ENCODE measurements at regions not wholly inside any gene's neighbourhood (a gene's known extent, or its start where the extent isn't known, plus 50 kb on each side); places are given as distances from the start of the nearest gene placed in this dataset.

DNA sequence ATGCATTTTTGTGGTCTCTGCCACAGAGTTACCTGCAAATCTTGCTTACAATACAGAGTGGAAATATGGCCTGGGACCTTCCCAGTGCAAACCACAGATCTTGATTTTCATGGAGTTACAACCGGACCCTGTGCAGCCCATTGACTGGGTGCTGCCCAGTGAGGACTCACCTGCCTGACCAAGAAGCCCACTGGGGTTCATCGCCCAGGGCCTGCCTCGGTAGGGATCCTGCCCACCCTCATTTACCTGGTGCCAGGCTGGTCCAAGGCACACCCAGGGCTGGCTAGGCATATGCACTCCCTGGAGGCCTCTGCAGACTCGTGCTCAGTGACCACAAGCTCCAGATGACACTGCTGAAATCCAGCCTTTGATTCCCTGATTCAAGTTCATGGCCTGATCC is 572.7 kb downstream of the NPHP4 start:
- Mint-ChIP-seq H3K36me3 (no peaks in the 10 kb centered on the region), H3K9me3 (no peaks in the 10 kb centered on the region), H3K27ac (no peak overlapping the region), H3K4me1 (ENCODE audit: low read depth) (peaks cover 23% of the 10 kb centered on the region), H3K27me3 (no peaks in the 10 kb centered on the region), H3K4me3 (no peak overlapping the region)
- CTCF ChIA-PET = no interaction called here
- intact Hi-C loops (cut with micrococcal nuclease) = no loop called here
- no peak for DNase-seq
- POLR2A ChIA-PET = no interaction called here

DNA sequence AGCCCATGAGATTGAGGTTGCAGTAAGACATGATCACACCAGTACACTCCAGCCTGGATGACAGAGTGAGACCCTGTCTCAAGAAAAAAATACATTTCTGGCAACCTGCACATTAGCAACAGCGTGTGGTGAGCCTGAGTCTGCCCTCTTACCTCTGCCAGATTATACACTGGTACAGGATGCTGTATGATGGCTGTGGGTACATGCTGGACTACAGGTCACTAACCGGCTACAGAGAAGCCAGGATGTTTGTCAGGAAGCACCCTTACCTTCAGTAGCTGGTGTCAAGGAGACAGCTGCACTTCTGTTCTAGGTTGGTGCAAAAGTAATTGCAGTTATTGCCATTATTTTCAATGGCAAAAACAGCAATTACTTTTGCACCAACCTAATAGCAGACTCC is 575.7 kb downstream of the NPHP4 start:
- H3K9me3 Mint-ChIP-seq = no peaks in the 10 kb centered on the region
- POLR2A ChIA-PET = no interaction called here

DNA sequence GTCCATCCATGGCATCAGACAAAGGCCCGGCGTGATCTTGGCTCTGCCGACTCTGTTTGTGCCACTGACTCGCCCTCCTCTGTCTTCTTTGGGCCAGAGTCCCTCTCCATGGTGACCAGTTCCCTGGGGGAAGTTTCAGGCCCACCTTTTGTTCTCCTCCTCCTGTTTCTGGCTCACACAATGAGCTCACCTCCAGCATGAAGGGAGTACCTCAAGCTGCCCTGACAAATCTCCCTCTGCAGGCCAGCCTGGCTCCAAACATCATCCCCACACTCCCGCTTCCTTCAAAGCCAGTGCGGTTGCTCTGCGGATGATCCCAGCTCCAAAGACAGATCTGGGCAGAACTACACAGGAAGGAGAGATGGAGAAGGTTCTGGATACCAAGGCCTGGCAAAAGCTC is 576.6 kb downstream of the NPHP4 start:
- Mint-ChIP-seq H3K27ac (no peak overlapping the region), H3K4me3 (no peak overlapping the region), H3K36me3 (no peaks in the 10 kb centered on the region), H3K27me3 (no peaks in the 10 kb centered on the region), H3K9me3 (no peaks in the 10 kb centered on the region), H3K4me1 (ENCODE audit: low read depth) (peaks cover 10% of the 10 kb centered on the region)
- intact Hi-C loops (cut with micrococcal nuclease) = no loop called here
- POLR2A ChIA-PET = no interaction called here
- CTCF ChIA-PET = interaction anchor here (0.6 kb wide), 1 partner anchor 764 kb away, joined by 3 read pairs; no protein-coding TSS in a partner anchor
- no peak for DNase-seq

More for the DNA sequence above, 575.7 kb downstream of the NPHP4 start:
- Mint-ChIP-seq H3K4me1 (ENCODE audit: low read depth) (peaks cover 5% of the 10 kb centered on the region), H3K4me3 (no peak overlapping the region), H3K27ac (no peak overlapping the region), H3K36me3 (no peaks in the 10 kb centered on the region), H3K27me3 (no peaks in the 10 kb centered on the region)
- no peak for DNase-seq
- intact Hi-C loops (cut with micrococcal nuclease) = no loop called here
- CTCF ChIA-PET = no interaction called here

DNA sequence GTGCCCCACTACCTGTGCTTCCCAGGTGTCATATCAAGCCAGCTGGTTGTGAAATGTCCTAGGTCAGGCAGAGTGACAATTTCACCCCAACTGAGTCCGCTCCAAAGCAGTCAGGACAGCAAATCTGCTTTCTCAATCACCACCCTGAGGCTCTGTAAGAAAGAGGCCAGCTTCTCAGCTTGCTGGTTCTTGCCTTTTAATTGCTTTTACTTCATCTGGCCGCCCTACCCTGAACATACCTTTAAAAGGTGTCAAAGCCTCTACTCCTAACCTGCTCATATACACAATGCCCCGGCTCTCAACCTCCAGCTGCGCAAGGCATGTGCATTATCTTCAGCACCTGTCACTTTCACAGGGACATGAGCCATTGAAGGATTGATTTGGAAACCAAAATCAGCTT is 581.6 kb downstream of the NPHP4 start:
- Mint-ChIP-seq H3K4me3 (no peak overlapping the region), H3K9me3 (peaks cover 13% of the 10 kb centered on the region), H3K27me3 (no peaks in the 10 kb centered on the region), H3K27ac (no peak overlapping the region), H3K36me3 (peaks cover 3% of the 10 kb centered on the region), H3K4me1 (ENCODE audit: low read depth) (peaks cover 6% of the 10 kb centered on the region)
- intact Hi-C loops (cut with micrococcal nuclease) = no loop called here
- ChIA-PET POLR2A (no interaction called here), CTCF (no interaction called here)
- no peak for DNase-seq

DNA sequence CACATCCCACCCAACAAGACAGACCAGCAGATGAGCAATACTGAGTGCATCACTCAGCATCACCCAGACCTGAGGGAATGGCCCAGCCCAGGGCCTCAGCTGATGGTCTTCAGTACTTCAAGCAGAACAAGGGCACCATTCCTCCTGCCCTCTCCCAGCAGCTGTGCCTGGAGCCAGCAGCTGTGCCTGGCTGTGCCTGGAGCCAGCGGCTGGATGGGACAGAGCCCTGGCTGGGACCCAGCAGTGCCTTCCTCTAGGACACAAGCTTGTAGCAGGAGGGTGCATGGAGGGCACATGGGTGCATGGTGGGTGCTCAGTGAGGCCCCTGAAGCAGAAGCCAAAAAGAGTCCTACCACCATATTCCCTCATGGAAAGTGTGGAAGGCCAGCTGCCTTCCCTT is 583.8 kb downstream of the NPHP4 start:
- peaks cover 3% of the 10 kb centered on the region for H3K36me3 Mint-ChIP-seq
- peaks cover 13% of the 10 kb centered on the region for H3K9me3 Mint-ChIP-seq
- CTCF ChIA-PET = no interaction called here
- POLR2A ChIA-PET = no interaction called here
- H3K4me3 Mint-ChIP-seq = no peak overlapping the region
- peaks cover 6% of the 10 kb centered on the region for H3K4me1 Mint-ChIP-seq (ENCODE audit: low read depth)
- no peaks in the 10 kb centered on the region for H3K27me3 Mint-ChIP-seq
- no peak overlapping the region for H3K27ac Mint-ChIP-seq
- intact Hi-C loops (cut with micrococcal nuclease) = no loop called here
- DNase-seq = no peak

DNA sequence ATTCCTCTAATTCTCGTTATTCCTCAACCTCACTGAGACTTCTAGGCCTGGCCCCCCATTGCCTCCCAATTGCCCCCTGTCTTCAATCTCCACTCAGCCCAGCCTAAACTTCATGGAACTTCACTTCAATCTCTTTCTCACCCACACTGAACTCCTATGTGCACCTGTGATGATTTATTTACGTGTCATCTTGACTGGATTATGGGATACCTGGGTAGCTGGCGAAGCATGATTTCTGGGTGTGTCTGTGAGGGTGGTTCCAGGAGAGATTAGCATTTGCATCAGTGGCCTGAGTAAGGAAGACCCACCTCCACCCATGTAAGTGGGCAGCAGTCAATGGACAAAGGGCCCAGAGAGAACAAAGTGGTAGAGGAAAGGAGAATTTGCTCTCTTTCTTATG is 587.0 kb downstream of the NPHP4 start:
- Mint-ChIP-seq H3K27me3 (no peaks in the 10 kb centered on the region), H3K4me1 (ENCODE audit: low read depth) (no peaks in the 10 kb centered on the region), H3K4me3 (no peak overlapping the region), H3K9me3 (peaks cover 13% of the 10 kb centered on the region), H3K36me3 (peaks cover 3% of the 10 kb centered on the region), H3K27ac (no peak overlapping the region)
- no peak for DNase-seq
- intact Hi-C loops (cut with micrococcal nuclease) = no loop called here
- ChIA-PET POLR2A (no interaction called here), CTCF (no interaction called here)

DNA sequence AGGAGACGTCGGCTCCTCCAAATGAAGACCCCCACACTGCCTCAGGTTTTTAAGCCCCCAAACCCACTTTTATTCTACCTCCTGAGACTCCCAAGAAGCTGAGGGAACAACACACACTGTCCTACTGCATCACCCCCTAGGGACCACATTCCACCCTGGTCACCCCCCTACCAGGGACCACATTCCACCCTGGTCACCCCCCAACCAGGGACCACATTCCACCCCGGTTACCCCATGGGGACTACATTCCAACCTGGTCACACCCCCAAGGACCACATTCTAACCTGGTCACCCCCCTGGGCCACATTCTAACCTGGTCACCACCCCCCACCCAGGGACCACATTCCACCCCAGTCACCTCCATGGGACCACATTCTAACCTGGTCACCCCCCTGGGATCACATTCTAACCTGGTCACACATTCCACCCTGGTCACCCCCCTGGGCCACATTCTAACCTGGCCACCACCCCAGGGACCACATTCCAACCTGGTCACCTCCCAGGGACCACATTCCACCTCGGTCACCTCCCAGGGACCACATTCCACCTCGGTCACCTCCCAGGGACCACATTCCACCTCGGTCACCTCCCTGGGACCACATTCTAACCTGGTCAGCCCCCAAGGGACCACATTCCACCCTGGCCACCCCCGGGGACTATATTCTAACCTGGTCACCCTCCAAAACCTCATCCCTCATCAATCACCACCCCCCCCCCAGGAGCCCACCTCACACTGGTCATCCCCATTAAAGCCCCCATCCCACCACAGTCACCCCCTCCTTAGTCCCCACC is 587.6 kb downstream of the NPHP4 start:
- DNase-seq = no peak
- Mint-ChIP-seq H3K27me3 (no peaks in the 10 kb centered on the region), H3K27ac (no peak overlapping the region), H3K36me3 (peaks cover 1% of the 10 kb centered on the region), H3K4me1 (ENCODE audit: low read depth) (peaks cover 5% of the 10 kb centered on the region), H3K4me3 (no peak overlapping the region), H3K9me3 (peaks cover 11% of the 10 kb centered on the region)
- ChIA-PET POLR2A (no interaction called here), CTCF (no interaction called here)
- intact Hi-C loops (cut with micrococcal nuclease) = no loop called here

DNA sequence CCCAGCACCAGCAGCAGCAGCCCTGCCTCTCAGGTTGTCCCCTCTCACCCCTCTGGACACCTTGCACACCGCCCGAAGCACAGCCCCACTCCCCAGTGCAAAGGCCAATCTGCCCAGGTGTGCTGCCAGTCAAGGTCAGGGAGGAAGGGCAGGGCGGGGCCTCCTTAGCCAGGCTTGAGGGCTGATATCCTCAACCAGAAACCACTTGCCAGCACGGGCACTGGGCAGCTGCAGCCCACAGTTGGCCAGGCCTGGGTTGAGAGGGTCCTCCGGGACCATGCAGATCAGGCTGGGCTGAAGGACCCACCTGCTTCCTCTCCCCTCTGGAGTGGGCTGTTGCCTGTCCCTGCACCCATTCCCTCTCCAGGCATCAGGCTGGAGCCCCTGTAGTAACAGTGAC is 588.3 kb downstream of the NPHP4 start:
- POLR2A ChIA-PET = no interaction called here
- H3K4me1 Mint-ChIP-seq (ENCODE audit: low read depth) = peaks cover 8% of the 10 kb centered on the region
- no peaks in the 10 kb centered on the region for H3K27me3 Mint-ChIP-seq
- H3K4me3 Mint-ChIP-seq = no peak overlapping the region
- CTCF ChIA-PET = no interaction called here
- intact Hi-C loops (cut with micrococcal nuclease) = no loop called here
- peaks cover 1% of the 10 kb centered on the region for H3K36me3 Mint-ChIP-seq
- H3K9me3 Mint-ChIP-seq = peaks cover 7% of the 10 kb centered on the region
- H3K27ac Mint-ChIP-seq = no peak overlapping the region
- no peak for DNase-seq

DNA sequence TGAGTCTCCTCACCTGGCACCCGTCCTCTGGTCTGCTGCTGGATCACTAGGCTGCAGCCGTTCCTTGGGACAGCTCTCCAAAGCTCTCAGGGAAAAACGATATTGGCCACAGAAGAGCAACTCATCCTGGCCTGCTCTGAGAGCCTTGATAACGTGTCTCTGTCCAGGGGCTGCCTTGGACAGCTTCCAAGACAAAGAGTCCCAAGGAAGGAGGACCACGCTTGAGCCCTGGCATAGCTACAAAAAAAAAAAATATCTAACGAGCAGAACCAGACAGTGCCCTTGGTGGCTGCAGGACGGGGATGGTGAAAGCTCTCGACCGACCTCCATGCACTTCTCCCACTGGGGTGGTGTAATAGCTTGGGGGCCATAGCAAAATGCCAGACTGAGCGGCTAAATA is 589.6 kb downstream of the NPHP4 start:
- CTCF ChIA-PET = no interaction called here
- H3K4me1 Mint-ChIP-seq (ENCODE audit: low read depth) = peaks cover 8% of the 10 kb centered on the region
- no peak overlapping the region for H3K27ac Mint-ChIP-seq
- POLR2A ChIA-PET = no interaction called here
- DNase-seq = no peak
- intact Hi-C loops (cut with micrococcal nuclease) = no loop called here
- no peaks in the 10 kb centered on the region for H3K9me3 Mint-ChIP-seq
- no peaks in the 10 kb centered on the region for H3K36me3 Mint-ChIP-seq
- H3K4me3 Mint-ChIP-seq = no peak overlapping the region
- H3K27me3 Mint-ChIP-seq = no peaks in the 10 kb centered on the region

DNA sequence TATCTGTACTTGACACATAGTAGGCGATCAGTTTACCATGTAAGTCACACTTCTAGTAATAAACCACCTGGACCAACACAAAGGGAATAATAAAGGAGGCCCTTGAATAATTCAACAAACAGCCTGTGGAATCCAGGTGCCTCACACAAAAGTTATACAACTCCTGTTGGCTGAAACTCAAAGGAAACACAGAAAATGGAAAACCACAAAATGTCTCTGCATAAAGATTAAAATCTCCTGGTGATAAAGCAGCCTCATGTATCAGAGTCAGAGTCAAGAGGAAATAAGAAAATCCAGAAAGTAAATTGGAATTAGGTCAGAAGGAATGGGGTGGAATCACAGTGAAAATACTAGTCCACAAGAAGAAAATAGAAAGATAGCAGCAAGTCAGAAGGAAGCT is 592.5 kb downstream of the NPHP4 start:
- POLR2A ChIA-PET = no interaction called here
- no peaks in the 10 kb centered on the region for H3K36me3 Mint-ChIP-seq
- no peaks in the 10 kb centered on the region for H3K27me3 Mint-ChIP-seq
- H3K4me3 Mint-ChIP-seq = no peak overlapping the region
- CTCF ChIA-PET = no interaction called here
- intact Hi-C loops (cut with micrococcal nuclease) = no loop called here
- no peaks in the 10 kb centered on the region for H3K9me3 Mint-ChIP-seq
- no peak overlapping the region for H3K27ac Mint-ChIP-seq
- peaks cover 8% of the 10 kb centered on the region for H3K4me1 Mint-ChIP-seq (ENCODE audit: low read depth)
- no peak for DNase-seq

DNA sequence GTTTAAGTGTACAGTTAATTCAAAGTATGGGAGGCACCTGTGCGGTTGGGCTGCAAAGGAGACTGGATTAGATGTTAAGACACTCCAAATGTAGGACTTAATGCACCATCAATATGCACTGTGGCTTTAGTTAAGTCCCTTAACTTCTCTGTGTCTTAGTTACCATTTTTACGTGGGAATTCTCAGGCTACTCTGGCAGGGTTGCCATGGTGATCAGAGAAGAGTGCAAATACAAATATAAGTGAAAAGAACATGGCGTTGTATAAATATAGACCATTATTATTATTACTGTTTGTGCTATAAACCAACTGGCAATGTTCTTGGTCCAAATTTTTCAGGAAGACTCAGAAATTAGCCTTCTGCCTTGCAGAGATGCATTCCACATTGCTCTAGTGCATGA is 595.6 kb downstream of the NPHP4 start:
- CTCF ChIA-PET = no interaction called here
- intact Hi-C loops (cut with micrococcal nuclease) = no loop called here

DNA sequence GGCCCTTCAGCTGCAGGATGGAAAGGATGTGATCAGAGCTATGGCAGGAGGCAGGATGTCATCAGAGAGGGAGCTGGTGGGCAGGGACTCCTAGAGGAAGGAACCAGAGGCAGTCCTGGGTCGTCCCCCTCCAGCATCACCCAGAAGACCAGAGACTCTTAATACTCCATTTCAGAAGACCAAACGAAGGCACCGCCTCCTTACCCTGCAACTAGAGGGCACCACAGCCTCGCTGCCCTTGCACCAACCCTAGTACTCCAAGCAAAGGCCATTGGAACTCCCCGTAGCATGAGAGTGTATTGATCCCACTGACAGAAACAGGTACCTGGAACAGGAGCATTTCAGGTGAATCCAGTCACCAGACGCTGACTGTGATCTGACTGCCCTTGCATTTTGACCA is 598.1 kb downstream of the NPHP4 start:
- Mint-ChIP-seq H3K9me3 (no peaks in the 10 kb centered on the region), H3K27me3 (no peaks in the 10 kb centered on the region), H3K4me3 (no peak overlapping the region), H3K4me1 (ENCODE audit: low read depth) (peaks cover 29% of the 10 kb centered on the region), H3K27ac (no peak overlapping the region), H3K36me3 (no peaks in the 10 kb centered on the region)
- no peak for DNase-seq
- ChIA-PET POLR2A (no interaction called here), CTCF (no interaction called here)
- intact Hi-C loops (cut with micrococcal nuclease) = no loop called here

More for the DNA sequence above, 595.6 kb downstream of the NPHP4 start:
- Mint-ChIP-seq H3K9me3 (no peaks in the 10 kb centered on the region), H3K27ac (no peak overlapping the region), H3K36me3 (no peaks in the 10 kb centered on the region), H3K4me1 (ENCODE audit: low read depth) (peaks cover 15% of the 10 kb centered on the region), H3K4me3 (no peak overlapping the region), H3K27me3 (no peaks in the 10 kb centered on the region)
- no peak for DNase-seq
- POLR2A ChIA-PET = no interaction called here

DNA sequence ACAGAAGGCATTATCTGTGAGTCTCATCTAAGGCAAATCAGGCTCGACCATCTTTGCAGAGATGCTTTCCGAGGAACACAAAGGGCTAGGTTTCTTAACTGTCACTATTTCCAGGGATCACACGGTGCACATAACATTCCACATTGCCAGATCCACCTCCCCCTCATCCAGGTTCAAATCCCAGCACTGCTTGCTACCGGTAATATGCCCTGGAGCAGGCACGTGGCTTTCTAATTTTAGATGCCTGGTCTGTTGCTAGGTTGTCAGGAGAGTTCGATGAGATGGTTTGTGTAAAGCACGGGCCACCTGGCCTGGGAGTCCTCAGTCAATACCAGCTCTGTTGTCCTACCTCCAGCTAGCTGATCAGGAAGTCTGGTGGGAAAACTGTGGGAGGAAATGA is 598.6 kb downstream of the NPHP4 start:
- intact Hi-C loops (cut with micrococcal nuclease) = no loop called here
- no peak overlapping the region for H3K4me3 Mint-ChIP-seq
- H3K27ac Mint-ChIP-seq = no peak overlapping the region
- H3K36me3 Mint-ChIP-seq = no peaks in the 10 kb centered on the region
- no peak for DNase-seq
- H3K4me1 Mint-ChIP-seq (ENCODE audit: low read depth) = peaks cover 31% of the 10 kb centered on the region
- CTCF ChIA-PET = no interaction called here
- H3K27me3 Mint-ChIP-seq = no peaks in the 10 kb centered on the region
- POLR2A ChIA-PET = no interaction called here
- H3K9me3 Mint-ChIP-seq = no peaks in the 10 kb centered on the region
